CD8-positive, alpha-beta memory T cell (primary cell): ENCODE measurements at regions not wholly inside any gene's neighbourhood (a gene's known extent, or its start where the extent isn't known, plus 50 kb on each side); places are given as distances from the start of the nearest gene placed in this dataset.
"Not testable (repeated sequence)": the region's sequence is repeated elsewhere in the genome, so short reads cannot be mapped to it uniquely, and the experiment has no call there.

Experiments
- CTCF ChIA-PET: fragments of 350-600 bp; sonication (Branson Sonifier 250); formaldehyde crosslinking; loops from one replicate; lab custom pipeline; 2021; ENCODE audit warnings: antibody characterized with exemption; lab: Charles Lee
- POLR2A ChIA-PET: fragments of 350-600 bp; sonication (Branson Sonifier 250); formaldehyde crosslinking; loops from one replicate; lab custom pipeline; 2021; ENCODE audit warnings: antibody characterized with exemption; lab: Charles Lee
- DNase-seq, 5 donors: peaks; one replicate each; pipeline versions ENCODE4 v3.0.0 to v3.0.0-alpha.2; 2020 to 2022; ENCODE audit warnings: mixed read lengths in 1 of 5
- H3K27ac ChIP-seq: one replicate; pipeline ENCODE4 v1.7.0; 2013; ENCODE audit warnings: low read depth, mild to moderate bottlenecking, low read length, moderate library complexity
- H3K27me3 ChIP-seq: 2 replicates; pipeline ENCODE4 v1.7.0; 2013; ENCODE audit warnings: low read length, mild to moderate bottlenecking; ENCODE audit not compliant: insufficient read depth, poor library complexity, severe bottlenecking
- H3K36me3 ChIP-seq: 2 replicates; pipeline ENCODE4 v1.7.0; 2013; ENCODE audit warnings: mild to moderate bottlenecking, low read length, moderate library complexity; ENCODE audit not compliant: insufficient read depth
- H3K4me1 ChIP-seq: 2 replicates; pipeline ENCODE4 v1.7.0; 2013; ENCODE audit warnings: mild to moderate bottlenecking, low read length, moderate library complexity; ENCODE audit not compliant: insufficient read depth
- H3K4me3 ChIP-seq: 2 replicates; pipeline ENCODE4 v1.7.0; 2013; ENCODE audit warnings: mild to moderate bottlenecking, low read length
- H3K9me3 ChIP-seq: 2 replicates; pipeline ENCODE4 v1.7.0; 2013; ENCODE audit warnings: mild to moderate bottlenecking, low read length
- H3K27ac Mint-ChIP-seq, 8 donors: one replicate each; pipeline ENCODE4 v1.8.0; 2020 to 2021; ENCODE audit warnings: mixed read lengths in 8 of 8, mild to moderate bottlenecking in 6 of 8, inconsistent platforms in 3 of 8, moderate library complexity in 3 of 8
- H3K27me3 Mint-ChIP-seq, 2 donors: one replicate each; pipeline ENCODE4 v1.8.0; 2020 to 2021; ENCODE audit warnings: mixed read lengths in 2 of 2, mild to moderate bottlenecking in 1 of 2, moderate library complexity in 1 of 2
- H3K36me3 Mint-ChIP-seq, 3 donors: one replicate each; pipeline ENCODE4 v1.8.0; 2020 to 2021; ENCODE audit warnings: mixed read lengths in 3 of 3, inconsistent platforms in 1 of 3, mild to moderate bottlenecking in 1 of 3
- H3K4me1 Mint-ChIP-seq, 3 donors: one replicate each; pipeline ENCODE4 v1.8.0; 2020 to 2021; ENCODE audit warnings: mixed read lengths in 3 of 3, inconsistent platforms in 1 of 3, mild to moderate bottlenecking in 1 of 3
- H3K4me3 Mint-ChIP-seq, 7 donors: one replicate each; pipeline ENCODE4 v1.8.0; 2020 to 2021; ENCODE audit warnings: mixed read lengths in 7 of 7, mild to moderate bottlenecking in 6 of 7, moderate library complexity in 4 of 7, inconsistent platforms in 2 of 7
- H3K9me3 Mint-ChIP-seq, 5 donors: one replicate each; pipeline ENCODE4 v1.8.0; 2020 to 2022; ENCODE audit warnings: mixed read lengths in 5 of 5, mild to moderate bottlenecking in 3 of 5, moderate library complexity in 2 of 5, inconsistent platforms in 1 of 5

DNA sequence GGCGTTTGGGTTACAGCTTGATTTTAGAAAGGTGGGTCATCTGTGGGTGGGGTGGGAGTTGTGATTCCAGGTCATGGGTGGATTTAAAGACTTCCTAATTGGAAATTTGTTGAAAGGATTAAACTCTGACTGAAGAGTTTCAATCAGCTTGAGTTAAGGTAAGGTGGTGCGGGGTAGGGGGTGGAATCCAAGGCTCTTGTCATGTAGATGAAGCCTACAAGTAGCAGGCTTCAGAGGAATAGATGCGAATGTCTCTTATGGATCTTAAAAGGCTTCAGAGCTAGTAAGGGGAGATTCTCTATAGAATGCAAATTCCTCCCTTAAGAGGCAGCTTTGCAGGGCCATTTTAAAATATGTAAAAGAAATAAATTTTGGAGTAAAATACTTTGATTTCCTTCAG, 645.3 kb downstream of the FRK start:
- Histone ChIP-seq H3K27ac (no peak overlapping the region), H3K4me1 (no peaks in the 10 kb centered on the region), H3K27me3 (no peaks in the 10 kb centered on the region), H3K4me3 (no peak overlapping the region), H3K9me3 (no peaks in the 10 kb centered on the region), H3K36me3 (no peaks in the 10 kb centered on the region)
- DNase-seq = no peak
- no peak overlapping the region for H3K27ac Mint-ChIP-seq
- H3K36me3 Mint-ChIP-seq = no peaks in the 10 kb centered on the region
- no peak overlapping the region for H3K4me3 Mint-ChIP-seq
- H3K4me1 Mint-ChIP-seq = no peaks in the 10 kb centered on the region
- POLR2A ChIA-PET = no interaction called here
- CTCF ChIA-PET = no interaction called here
- H3K9me3 Mint-ChIP-seq = peaks cover 0 to 19% (median 6%) of the 10 kb centered on the region in 5 donors
- no peaks in the 10 kb centered on the region for H3K27me3 Mint-ChIP-seq

DNA sequence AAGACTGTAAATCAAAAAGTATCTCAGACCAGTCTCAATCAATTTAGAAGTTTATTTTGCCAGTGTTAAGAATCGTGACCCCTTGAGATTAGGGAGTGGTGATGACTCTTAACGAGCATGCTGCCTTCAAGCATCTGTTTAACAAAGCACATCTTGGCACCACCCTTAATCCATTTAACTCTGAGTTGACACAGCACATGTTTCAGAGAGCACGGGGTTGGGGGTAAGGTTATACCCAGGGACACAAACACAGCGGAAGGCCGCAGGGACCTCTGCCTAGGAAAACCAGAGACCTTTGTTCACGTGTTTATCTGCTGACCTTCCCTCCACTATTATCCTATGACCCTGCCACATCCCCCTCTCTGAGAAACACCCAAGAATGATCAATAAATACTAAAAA, 645.8 kb downstream of the FRK start:
- H3K9me3 Mint-ChIP-seq = peaks cover 0 to 19% (median 6%) of the 10 kb centered on the region in 5 donors
- POLR2A ChIA-PET, H3K4me1 Mint-ChIP-seq, CTCF ChIA-PET, H3K4me1 ChIP-seq, H3K27ac Mint-ChIP-seq, H3K27me3 Mint-ChIP-seq, DNase-seq, H3K4me3 Mint-ChIP-seq, H3K27ac ChIP-seq, H3K27me3 ChIP-seq, H3K9me3 ChIP-seq, H3K36me3 ChIP-seq, H3K4me3 ChIP-seq, H3K36me3 Mint-ChIP-seq: not testable (repeated sequence)

DNA sequence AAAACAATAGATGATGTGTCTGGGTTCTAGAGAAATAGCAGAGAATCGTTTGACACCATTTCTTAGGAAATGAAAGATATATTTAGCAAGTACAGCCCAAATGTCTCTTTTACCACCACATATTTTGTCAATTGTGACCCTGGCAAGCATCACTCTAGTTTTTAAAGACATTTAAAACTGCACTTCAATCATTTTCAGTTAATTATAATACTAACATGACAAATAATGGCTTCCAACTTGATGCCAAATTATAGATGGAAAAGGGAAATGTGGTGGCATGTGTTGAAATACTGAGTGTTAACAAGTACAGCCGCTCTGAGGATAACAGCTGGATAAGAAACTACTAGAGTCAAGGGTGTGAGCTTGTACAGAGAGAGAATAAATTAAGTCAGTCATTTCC, 648.9 kb downstream of the FRK start:
- H3K9me3 ChIP-seq = no peaks in the 10 kb centered on the region
- no peak overlapping the region for H3K4me3 Mint-ChIP-seq
- no peaks in the 10 kb centered on the region for H3K4me1 Mint-ChIP-seq
- H3K36me3 ChIP-seq = no peaks in the 10 kb centered on the region
- H3K27ac ChIP-seq = no peak overlapping the region
- no peaks in the 10 kb centered on the region for H3K27me3 ChIP-seq
- CTCF ChIA-PET = no interaction called here
- no peak overlapping the region for H3K4me3 ChIP-seq
- H3K27ac Mint-ChIP-seq = no peak overlapping the region
- H3K9me3 Mint-ChIP-seq = peaks cover 0 to 14% (median 10%) of the 10 kb centered on the region in 5 donors
- POLR2A ChIA-PET = no interaction called here
- no peaks in the 10 kb centered on the region for H3K27me3 Mint-ChIP-seq
- no peaks in the 10 kb centered on the region for H3K36me3 Mint-ChIP-seq
- DNase-seq = no peak
- no peaks in the 10 kb centered on the region for H3K4me1 ChIP-seq

DNA sequence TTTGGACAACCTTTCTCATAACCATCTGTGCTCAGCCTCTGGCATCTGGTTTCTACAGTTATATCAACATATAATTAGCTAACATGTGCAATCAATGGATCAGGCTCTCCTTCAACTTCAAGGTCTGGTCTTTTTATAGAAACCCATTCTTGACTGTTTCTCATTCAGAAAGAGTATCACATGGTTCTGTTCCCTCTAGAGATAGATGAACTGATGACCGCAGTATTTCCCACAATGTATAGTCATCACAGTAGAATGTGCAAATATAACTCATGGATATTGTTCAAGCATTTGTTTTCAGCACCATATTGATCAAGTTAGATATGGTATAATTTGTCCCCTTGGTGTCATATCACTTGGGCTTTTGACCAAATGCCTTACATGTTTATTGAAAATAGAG, 656.2 kb downstream of the FRK start:
- no peaks in the 10 kb centered on the region for H3K9me3 ChIP-seq
- Mint-ChIP-seq H3K27me3 (no peaks in the 10 kb centered on the region), H3K27ac (no peak overlapping the region), H3K4me1 (no peaks in the 10 kb centered on the region), H3K9me3 (peaks cover 0 to 34% (median 7%) of the 10 kb centered on the region in 5 donors), H3K4me3 (no peak overlapping the region), H3K36me3 (no peaks in the 10 kb centered on the region)
- no peak overlapping the region for H3K4me3 ChIP-seq
- POLR2A ChIA-PET = no interaction called here
- no peak overlapping the region for H3K27ac ChIP-seq
- DNase-seq = no peak
- no peaks in the 10 kb centered on the region for H3K36me3 ChIP-seq
- CTCF ChIA-PET = no interaction called here
- no peaks in the 10 kb centered on the region for H3K4me1 ChIP-seq
- H3K27me3 ChIP-seq = no peaks in the 10 kb centered on the region

DNA sequence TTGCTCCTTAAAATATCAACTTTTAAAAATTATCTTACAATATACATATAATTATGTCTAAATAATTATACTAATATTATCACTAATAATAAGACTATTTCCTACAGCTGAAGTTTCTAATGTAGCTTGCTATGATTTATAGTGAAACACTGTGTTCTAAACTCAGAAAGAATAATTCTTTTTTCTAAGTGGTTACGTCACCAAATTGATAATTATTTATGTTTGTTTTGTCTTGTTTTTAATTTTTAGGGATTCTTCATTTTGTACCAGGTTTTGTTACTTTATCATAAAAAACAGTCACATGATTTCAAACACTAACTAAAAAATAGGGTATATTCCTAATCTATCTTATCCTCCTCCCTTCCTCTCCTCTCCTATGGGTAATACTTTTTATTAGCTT, 662.1 kb downstream of the FRK start:
- H3K27me3 Mint-ChIP-seq = no peaks in the 10 kb centered on the region
- H3K27ac Mint-ChIP-seq = no peak overlapping the region

DNA sequence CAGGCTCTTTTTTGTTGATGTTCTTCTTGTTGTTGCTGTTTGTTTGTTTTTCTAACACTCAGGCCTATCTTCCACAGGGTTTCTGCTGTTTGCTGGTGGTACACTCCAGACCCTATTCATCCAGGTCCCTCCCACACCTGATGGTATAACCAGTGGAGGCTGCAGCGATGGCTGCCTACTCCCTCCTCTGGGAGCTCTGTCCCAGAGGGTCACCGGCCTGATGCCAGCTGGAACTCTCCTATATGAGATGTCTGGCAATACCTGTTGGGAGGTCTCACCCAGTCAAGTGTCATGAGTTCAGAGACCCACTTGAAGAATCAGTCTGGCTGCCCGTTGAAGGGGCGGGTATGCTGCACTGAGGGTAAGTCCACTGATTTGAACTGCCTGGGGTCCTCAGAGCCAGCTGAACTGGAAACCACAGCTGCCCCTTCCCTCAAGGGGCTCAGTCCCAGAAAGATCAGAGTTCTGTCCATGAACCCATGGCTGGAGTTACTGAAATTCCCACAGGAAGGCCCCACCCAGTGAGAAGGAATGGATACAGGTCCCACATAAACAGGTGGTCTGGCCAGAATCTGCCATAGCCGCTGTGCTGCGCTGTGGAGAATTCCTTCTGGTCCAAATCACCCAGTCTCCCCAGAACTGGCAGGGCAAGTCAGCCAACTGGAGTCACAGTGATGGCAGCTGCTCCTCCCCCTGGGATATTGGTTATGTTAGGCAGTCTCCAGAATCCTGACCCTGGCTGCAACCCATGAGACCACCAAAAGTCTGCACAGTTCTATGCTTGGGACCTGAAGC, 664.4 kb downstream of the FRK start:
- POLR2A ChIA-PET = no interaction called here
- Histone ChIP-seq H3K4me1 (no peaks in the 10 kb centered on the region), H3K27ac (no peak overlapping the region), H3K9me3 (no peaks in the 10 kb centered on the region), H3K27me3 (no peaks in the 10 kb centered on the region), H3K4me3 (no peak overlapping the region), H3K36me3 (no peaks in the 10 kb centered on the region)
- Mint-ChIP-seq H3K36me3 (no peaks in the 10 kb centered on the region), H3K9me3 (peaks cover 9 to 31% (median 21%) of the 10 kb centered on the region in 5 donors), H3K27ac (no peak overlapping the region), H3K27me3 (no peaks in the 10 kb centered on the region), H3K4me1 (no peaks in the 10 kb centered on the region), H3K4me3 (no peak overlapping the region)
- DNase-seq = no peak
- CTCF ChIA-PET = no interaction called here

More for the DNA sequence above, 662.1 kb downstream of the FRK start:
- Mint-ChIP-seq H3K36me3 (no peaks in the 10 kb centered on the region), H3K4me1 (no peaks in the 10 kb centered on the region), H3K4me3 (no peak overlapping the region), H3K9me3 (peaks cover 5 to 30% (median 24%) of the 10 kb centered on the region in 5 donors)
- Histone ChIP-seq H3K36me3 (no peaks in the 10 kb centered on the region), H3K4me3 (no peak overlapping the region), H3K9me3 (no peaks in the 10 kb centered on the region), H3K27me3 (no peaks in the 10 kb centered on the region), H3K27ac (no peak overlapping the region), H3K4me1 (no peaks in the 10 kb centered on the region)
- ChIA-PET POLR2A (no interaction called here), CTCF (no interaction called here)
- DNase-seq = no peak

DNA sequence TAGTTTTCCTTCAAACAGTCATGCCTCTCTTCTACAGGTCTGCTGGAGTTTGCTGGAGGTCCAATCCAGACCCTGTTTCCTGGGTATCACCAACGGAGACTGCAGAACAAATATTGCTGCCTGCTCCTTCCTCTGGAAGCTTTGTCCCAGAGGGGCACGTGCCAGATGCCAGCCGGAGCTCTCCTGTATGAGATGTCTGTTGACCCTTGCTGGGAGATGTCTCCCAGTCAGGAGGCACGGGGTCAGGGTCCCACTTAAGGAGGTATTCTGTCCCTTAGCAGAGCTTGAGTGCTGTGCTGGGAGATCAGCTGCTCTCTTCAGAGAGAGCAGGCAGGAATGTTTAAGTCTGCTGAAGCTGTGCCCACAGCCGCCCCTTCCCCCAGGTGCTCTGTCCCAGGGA, 666.9 kb downstream of the FRK start:
- no peak for DNase-seq
- H3K27ac ChIP-seq = no peak overlapping the region
- H3K36me3 ChIP-seq = no peaks in the 10 kb centered on the region
- ChIA-PET CTCF (no interaction called here), POLR2A (no interaction called here)
- no peak overlapping the region for H3K27ac Mint-ChIP-seq
- H3K4me3 ChIP-seq = no peak overlapping the region
- H3K27me3 ChIP-seq = no peaks in the 10 kb centered on the region
- peaks cover 19 to 49% (median 28%) of the 10 kb centered on the region in 5 donors for H3K9me3 Mint-ChIP-seq
- H3K4me1 Mint-ChIP-seq = no peaks in the 10 kb centered on the region
- no peaks in the 10 kb centered on the region for H3K9me3 ChIP-seq
- no peaks in the 10 kb centered on the region for H3K27me3 Mint-ChIP-seq
- H3K4me3 Mint-ChIP-seq = no peak overlapping the region
- H3K36me3 Mint-ChIP-seq = no peaks in the 10 kb centered on the region
- H3K4me1 ChIP-seq = no peaks in the 10 kb centered on the region

DNA sequence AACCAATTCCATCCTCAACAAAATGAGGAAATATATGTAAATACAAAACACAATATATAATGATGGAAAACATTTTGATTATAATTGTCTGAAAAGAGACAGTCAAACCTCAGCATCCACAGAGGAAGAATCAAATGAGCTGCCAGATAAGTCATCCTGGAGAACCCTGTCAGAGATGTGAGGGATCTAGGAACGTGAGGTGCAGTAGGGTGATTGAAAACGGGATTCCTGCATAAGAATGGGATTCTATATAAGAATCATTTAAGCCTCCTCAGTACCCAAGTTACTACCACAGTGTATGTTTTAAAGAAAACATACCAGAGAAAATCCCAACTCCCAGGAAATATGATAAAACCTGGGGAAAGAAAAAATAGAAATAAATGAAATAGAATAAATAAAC, 690.5 kb downstream of the FRK start:
- Histone ChIP-seq H3K4me1 (no peaks in the 10 kb centered on the region), H3K4me3 (no peak overlapping the region), H3K9me3 (no peaks in the 10 kb centered on the region), H3K27ac (no peak overlapping the region), H3K36me3 (no peaks in the 10 kb centered on the region), H3K27me3 (no peaks in the 10 kb centered on the region)
- Mint-ChIP-seq H3K36me3 (no peaks in the 10 kb centered on the region), H3K4me1 (no peaks in the 10 kb centered on the region), H3K9me3 (peaks cover 0 to 27% (median 7%) of the 10 kb centered on the region in 5 donors), H3K27me3 (no peaks in the 10 kb centered on the region), H3K4me3 (no peak overlapping the region), H3K27ac (no peak overlapping the region)
- ChIA-PET POLR2A (no interaction called here), CTCF (no interaction called here)
- no peak for DNase-seq
